PC-9 (cell line): ENCODE measurements at regions not wholly inside any gene's neighbourhood (a gene's known extent, or its start where the extent isn't known, plus 50 kb on each side); places are given as distances from the start of the nearest gene placed in this dataset.

Source experiments
- EZH2 ChIP-seq: fragments of 200-600 bp; sonication (generic); IDR thresholded peaks from 2 replicates; pipeline ENCODE4 v1.8.0; 2017; ENCODE audit warnings: antibody characterized with exemption, low read depth
- TF ChIP-seq, protein P1 (sequence below): fragments of 200-600 bp; sonication (generic); conservative IDR thresholded peaks from 2 replicates; pipeline ENCODE4 v1.6.1; 2017; ENCODE audit warnings: mixed run types, antibody characterized with exemption, mild to moderate bottlenecking, moderate library complexity

DNA sequence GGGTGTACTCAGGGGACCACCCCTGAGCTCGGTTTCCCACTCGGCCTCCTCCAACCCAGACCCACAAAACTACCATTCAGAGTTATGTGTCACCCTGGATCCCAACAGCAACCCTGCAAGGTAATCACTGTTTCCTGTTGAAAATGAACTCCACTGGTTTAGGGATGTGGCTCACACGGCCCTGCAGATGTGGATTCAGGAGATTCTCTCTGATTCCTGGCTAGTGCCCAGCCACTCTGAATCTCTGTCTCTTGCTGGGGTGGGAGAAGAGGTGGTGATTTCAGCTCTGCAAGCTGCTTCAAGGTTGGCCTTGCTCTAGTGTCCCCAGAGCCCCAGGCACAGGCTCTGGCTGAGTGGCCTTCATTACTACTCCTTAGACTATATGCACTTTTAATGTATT is 1231.6 kb downstream of the TBC1D22A start:
- TF ChIP-seq, protein P1, sequence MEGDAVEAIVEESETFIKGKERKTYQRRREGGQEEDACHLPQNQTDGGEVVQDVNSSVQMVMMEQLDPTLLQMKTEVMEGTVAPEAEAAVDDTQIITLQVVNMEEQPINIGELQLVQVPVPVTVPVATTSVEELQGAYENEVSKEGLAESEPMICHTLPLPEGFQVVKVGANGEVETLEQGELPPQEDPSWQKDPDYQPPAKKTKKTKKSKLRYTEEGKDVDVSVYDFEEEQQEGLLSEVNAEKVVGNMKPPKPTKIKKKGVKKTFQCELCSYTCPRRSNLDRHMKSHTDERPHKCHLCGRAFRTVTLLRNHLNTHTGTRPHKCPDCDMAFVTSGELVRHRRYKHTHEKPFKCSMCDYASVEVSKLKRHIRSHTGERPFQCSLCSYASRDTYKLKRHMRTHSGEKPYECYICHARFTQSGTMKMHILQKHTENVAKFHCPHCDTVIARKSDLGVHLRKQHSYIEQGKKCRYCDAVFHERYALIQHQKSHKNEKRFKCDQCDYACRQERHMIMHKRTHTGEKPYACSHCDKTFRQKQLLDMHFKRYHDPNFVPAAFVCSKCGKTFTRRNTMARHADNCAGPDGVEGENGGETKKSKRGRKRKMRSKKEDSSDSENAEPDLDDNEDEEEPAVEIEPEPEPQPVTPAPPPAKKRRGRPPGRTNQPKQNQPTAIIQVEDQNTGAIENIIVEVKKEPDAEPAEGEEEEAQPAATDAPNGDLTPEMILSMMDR, result no peak
- TF ChIP-seq EZH2, result no peak
